ENCODE measurements at regions not wholly inside any gene's neighbourhood (a gene's known extent, or its start where the extent isn't known, plus 50 kb on each side); places are given as distances from the start of the nearest gene placed in this dataset.

- TF ChIP-seq CTCF (IDR thresholded peaks at IDR 0.05) (no peak), ZFX (IDR thresholded peaks at IDR 0.05; ENCODE audit: borderline replicate concordance) (no peak)
Observed at GRCh38 chr20:54985091-54985490, 509.7 kb downstream of the DOK5 start.
